SU-DHL-6 (cell line): ENCODE measurements at regions not wholly inside any gene's neighbourhood (a gene's known extent, or its start where the extent isn't known, plus 50 kb on each side); places are given as distances from the start of the nearest gene placed in this dataset.

Experiments
- H2AFZ ChIP-seq: fragments of 200-600 bp; sonication (generic); 2 replicates; pipeline ENCODE4 v1.6.1; 2014; ENCODE audit warnings: low read depth, mild to moderate bottlenecking, moderate library complexity, mixed read lengths, antibody characterized with exemption, low read length; ENCODE audit not compliant: severe bottlenecking
- H3F3A ChIP-seq: fragments of 200-600 bp; shearing (Covaris generic); 2 replicates; pipeline ENCODE4 v1.6.0; 2016; ENCODE audit warnings: antibody characterized with exemption, mild to moderate bottlenecking; ENCODE audit not compliant: insufficient read depth
- H3K27ac ChIP-seq: fragments of 200-600 bp; sonication (generic); 2 replicates; pipeline ENCODE4 v1.5.1; 2016; ENCODE audit warnings: low read depth, mild to moderate bottlenecking, low read length, moderate library complexity, mixed read lengths
- H3K27me3 ChIP-seq: fragments of 200-600 bp; sonication (generic), shearing (Covaris generic); 2 replicates; pipeline ENCODE4 v1.6.0; 2014; ENCODE audit warnings: mild to moderate bottlenecking, low read length
- H3K36me3 ChIP-seq: fragments of 200-600 bp; sonication (generic); 2 replicates; pipeline ENCODE4 v1.6.1; 2014; ENCODE audit warnings: mild to moderate bottlenecking, low read length, mixed read lengths
- H3K4me2 ChIP-seq: fragments of 300-600, 200-600 bp; shearing (Covaris generic), sonication (generic); 2 replicates; pipeline ENCODE4 v1.6.0; 2014; ENCODE audit warnings: low read length, low read depth, mild to moderate bottlenecking; ENCODE audit not compliant: poor library complexity, severe bottlenecking
- H3K4me3 ChIP-seq: fragments of 200-600 bp; sonication (generic); 2 replicates; pipeline ENCODE4 v1.5.1; 2014; ENCODE audit warnings: antibody characterized with exemption, low read length, mild to moderate bottlenecking, mixed read lengths; ENCODE audit not compliant: insufficient read depth, poor library complexity, severe bottlenecking
- H3K79me2 ChIP-seq: fragments of 200-600 bp; sonication (generic); 2 replicates; pipeline ENCODE4 v1.6.1; 2014; ENCODE audit warnings: mild to moderate bottlenecking, low read length, moderate library complexity; ENCODE audit not compliant: insufficient read depth
- H3K9ac ChIP-seq: fragments of 200-600 bp; sonication (generic); 2 replicates; pipeline ENCODE4 v1.7.0; 2014; ENCODE audit warnings: mild to moderate bottlenecking, low read length
- H3K9me2 ChIP-seq: fragments of 200-600 bp; sonication (generic); replicated peaks from 2 replicates; pipeline ENCODE4 v1.6.1; 2014; ENCODE audit warnings: low read length; ENCODE audit not compliant: insufficient read depth
- H3K9me3 ChIP-seq: fragments of 200-600 bp; sonication (generic); 2 replicates; pipeline ENCODE4 v1.6.1; 2014; ENCODE audit warnings: low read length, mixed read lengths; ENCODE audit not compliant: insufficient read depth
- H4K20me1 ChIP-seq: fragments of 200-600 bp; sonication (generic); 2 replicates; pipeline ENCODE4 v1.6.1; 2014; ENCODE audit warnings: low read depth, mild to moderate bottlenecking, antibody characterized with exemption, low read length, moderate library complexity, mixed read lengths
- CTCF ChIP-seq: fragments of 200-600 bp; sonication (generic); IDR thresholded peaks from one replicate; pipeline ENCODE4 v1.5.1; 2017; ENCODE audit warnings: antibody characterized with exemption, mild to moderate bottlenecking, low read length, moderate library complexity; ENCODE audit not compliant: insufficient read depth, poor library complexity, severe bottlenecking
- EZH2phosphoT487 ChIP-seq: fragments of 200-600 bp; sonication (generic), shearing (Covaris generic); conservative IDR thresholded peaks from 2 replicates; pipeline ENCODE4 v1.6.1; 2018; ENCODE audit warnings: mild to moderate bottlenecking, antibody characterized with exemption, low read length, moderate library complexity, mixed read lengths

- no peak overlapping the region for H3K9ac ChIP-seq
- H4K20me1 ChIP-seq = no peaks in the 10 kb centered on the region
- H3F3A ChIP-seq = no peaks in the 10 kb centered on the region
- H3K27me3 ChIP-seq = no peaks in the 10 kb centered on the region
- H3K36me3 ChIP-seq = no peaks in the 10 kb centered on the region
- no peak overlapping the region for H2AFZ ChIP-seq
- no peaks in the 10 kb centered on the region for H3K79me2 ChIP-seq
- no peak overlapping the region for H3K4me3 ChIP-seq
- H3K9me3 ChIP-seq = peaks cover 3% of the 10 kb centered on the region; the same call in 1 of the 2 replicates
- TF ChIP-seq EZH2phosphoT487 = no peak
- no peak for TF ChIP-seq CTCF
- no peaks in the 10 kb centered on the region for H3K9me2 ChIP-seq
- H3K27ac ChIP-seq = no peak overlapping the region
- no peak overlapping the region for H3K4me2 ChIP-seq
Observed at GRCh38 chr4:28702571-28702970, 1841.9 kb downstream of the STIM2 start.

GRCh38 chr4:28709891-28710290, 1849.2 kb downstream of the STIM2 start:
- Histone ChIP-seq H3K4me2 (no peak overlapping the region), H3K36me3 (no peaks in the 10 kb centered on the region), H4K20me1 (no peaks in the 10 kb centered on the region), H3K4me3 (no peak overlapping the region), H3K9me3 (peaks cover 7% of the 10 kb centered on the region; the same call in 1 of the 2 replicates), H3K9me2 (no peaks in the 10 kb centered on the region), H3K27me3 (no peaks in the 10 kb centered on the region), H3K79me2 (no peaks in the 10 kb centered on the region), H3F3A (no peaks in the 10 kb centered on the region), H3K27ac (no peak overlapping the region), H2AFZ (no peak overlapping the region), H3K9ac (no peak overlapping the region)
- TF ChIP-seq EZH2phosphoT487 (no peak), CTCF (no peak)

GRCh38 chr4:28723371-28723770, 1862.7 kb downstream of the STIM2 start:
- no peaks in the 10 kb centered on the region for H3F3A ChIP-seq
- no peak overlapping the region for H3K9ac ChIP-seq
- no peaks in the 10 kb centered on the region for H3K9me3 ChIP-seq
- no peaks in the 10 kb centered on the region for H3K27me3 ChIP-seq
- H3K4me2 ChIP-seq = no peak overlapping the region
- TF ChIP-seq CTCF (no peak), EZH2phosphoT487 (no peak)
- H3K9me2 ChIP-seq = no peaks in the 10 kb centered on the region
- no peaks in the 10 kb centered on the region for H3K79me2 ChIP-seq
- no peaks in the 10 kb centered on the region for H3K36me3 ChIP-seq
- no peaks in the 10 kb centered on the region for H4K20me1 ChIP-seq
- H3K27ac ChIP-seq = no peak overlapping the region
- no peak overlapping the region for H2AFZ ChIP-seq
- H3K4me3 ChIP-seq = no peak overlapping the region
